CD14-positive monocyte (primary cell): ENCODE measurements at regions not wholly inside any gene's neighbourhood (a gene's known extent, or its start where the extent isn't known, plus 50 kb on each side); places are given as distances from the start of the nearest gene placed in this dataset.

Source experiments
- DNase-seq, 3 donors: peaks; one replicate each; pipeline ENCODE4 v3.0.0-alpha.2; 2011 to 2022
- H2AFZ ChIP-seq: 2 replicates; pipeline ENCODE4 v1.6.0; 2012; ENCODE audit warnings: mild to moderate bottlenecking, low read depth, low read length, inconsistent platforms; ENCODE audit not compliant: insufficient read depth, poor library complexity, severe bottlenecking
- H3K27ac ChIP-seq, 2 donors: 1 replicate in 1 of 2; 2 replicates in 1 of 2; pipeline ENCODE4 v1.5.1; 2012 to 2013; ENCODE audit warnings: low read length in 2 of 2, control low read depth in 1 of 2, inconsistent platforms in 1 of 2, low read depth in 1 of 2, mild to moderate bottlenecking in 1 of 2
- H3K27me3 ChIP-seq, 2 donors: one replicate each; pipeline versions ENCODE4 v1.6.0 to v1.6.1; 2011 to 2013; ENCODE audit warnings: low read length in 2 of 2; ENCODE audit not compliant: control insufficient read depth in 2 of 2, insufficient read depth in 2 of 2
- H3K36me3 ChIP-seq, 2 donors: replicated peaks in 1 of 2; 1 replicate in 1 of 2; 2 replicates in 1 of 2; pipeline versions ENCODE4 v1.5.1 to v1.6.1; 2012 to 2013; ENCODE audit warnings: low read length in 2 of 2, control low read depth in 1 of 2, inconsistent platforms in 1 of 2, mild to moderate bottlenecking in 1 of 2; ENCODE audit not compliant: insufficient read depth in 2 of 2, control insufficient read depth in 1 of 2
- H3K4me1 ChIP-seq, 2 donors: 1 replicate in 1 of 2; 2 replicates in 1 of 2; pipeline versions ENCODE4 v1.5.1 to v1.6.1; 2012 to 2013; ENCODE audit warnings: low read length in 2 of 2, control low read depth in 1 of 2, inconsistent platforms in 1 of 2, mild to moderate bottlenecking in 1 of 2, moderate library complexity in 1 of 2; ENCODE audit not compliant: insufficient read depth in 2 of 2, control insufficient read depth in 1 of 2
- H3K4me2 ChIP-seq: replicated peaks from 2 replicates; pipeline ENCODE3; 2012; ENCODE audit warnings: low read length, moderate library complexity, mild to moderate bottlenecking; ENCODE audit not compliant: poor library complexity, severe bottlenecking; ENCODE audit errors: extremely low read depth
- H3K4me3 ChIP-seq, 3 experiments: fragments of 200-600 bp in 1 of 3; sonication (generic) in 1 of 3; replicated peaks in 1 of 3; 1 replicate in 2 of 3; 2 replicates in 1 of 3; pipeline ENCODE4 v1.5.1; 2011 to 2013; ENCODE audit warnings: low read length in 3 of 3, mild to moderate bottlenecking in 3 of 3, control low read depth in 2 of 3, low read depth in 2 of 3, inconsistent platforms in 1 of 3, moderate library complexity in 1 of 3
- H3K79me2 ChIP-seq: 2 replicates; pipeline ENCODE4 v1.6.0; 2012; ENCODE audit warnings: mild to moderate bottlenecking, control low read depth, inconsistent platforms, low read length, moderate library complexity; ENCODE audit not compliant: insufficient read depth
- H3K9ac ChIP-seq: 2 replicates; pipeline ENCODE4 v1.6.0; 2017; ENCODE audit warnings: low read length, mild to moderate bottlenecking; ENCODE audit not compliant: insufficient read depth, poor library complexity, severe bottlenecking
- H3K9me3 ChIP-seq, 2 donors: replicated peaks in 1 of 2; 1 replicate in 1 of 2; 2 replicates in 1 of 2; pipeline versions ENCODE4 v1.5.1 to v1.6.1; 2012 to 2013; ENCODE audit warnings: low read length in 2 of 2, control low read depth in 1 of 2; ENCODE audit not compliant: control insufficient read depth in 1 of 2, insufficient read depth in 1 of 2
- H4K20me1 ChIP-seq: 2 replicates; pipeline ENCODE4 v1.6.0; 2012; ENCODE audit warnings: mild to moderate bottlenecking, low read length, control low read depth, moderate library complexity; ENCODE audit not compliant: insufficient read depth
- H3K27ac Mint-ChIP-seq, 7 donors: one replicate each; pipeline ENCODE4 v1.8.0; 2020; ENCODE audit warnings: mild to moderate bottlenecking in 7 of 7, mixed read lengths in 7 of 7, moderate library complexity in 6 of 7, inconsistent platforms in 2 of 7
- H3K27me3 Mint-ChIP-seq, 3 donors: one replicate each; pipeline ENCODE4 v1.8.0; 2021 to 2022; ENCODE audit warnings: low read depth in 3 of 3, mild to moderate bottlenecking in 3 of 3, mixed read lengths in 3 of 3, moderate library complexity in 3 of 3, inconsistent platforms in 1 of 3
- H3K36me3 Mint-ChIP-seq, 2 donors: one replicate each; pipeline ENCODE4 v1.8.0; 2020; ENCODE audit warnings: mixed read lengths in 2 of 2, inconsistent platforms in 1 of 2, mild to moderate bottlenecking in 1 of 2
- H3K4me1 Mint-ChIP-seq: one replicate; pipeline ENCODE4 v1.8.0; 2020; ENCODE audit warnings: mild to moderate bottlenecking, mixed read lengths
- H3K4me3 Mint-ChIP-seq, 2 donors: one replicate each; pipeline ENCODE4 v1.8.0; 2020; ENCODE audit warnings: mild to moderate bottlenecking in 2 of 2, mixed read lengths in 2 of 2, moderate library complexity in 1 of 2
- H3K9me3 Mint-ChIP-seq, 7 donors: one replicate each; pipeline ENCODE4 v1.8.0; 2020 to 2022; ENCODE audit warnings: mixed read lengths in 7 of 7, mild to moderate bottlenecking in 6 of 7, moderate library complexity in 6 of 7, inconsistent platforms in 2 of 7
- CTCF ChIP-seq: fragments of 200-600 bp; IDR thresholded peaks from one replicate; pipeline ENCODE4 v1.8.0; 2022; ENCODE audit warnings: antibody characterized with exemption, mild to moderate bottlenecking
- WGBS: methylation state at CpG from one replicate; pipeline ENCODE4 v1.1.5; 2013; ENCODE audit warnings: missing lambda C conversion rate; ENCODE audit not compliant: insufficient coverage; 5-methylcytosine and 5-hydroxymethylcytosine counted together
- intact Hi-C, 2 donors: fragments of 100-400 bp; cut with micrococcal nuclease; formaldehyde crosslinking; loops; one replicate each; pipeline versions ENCODE4 v1.15.0 to v1.15.1; 2023

- Histone ChIP-seq H4K20me1 (no peaks in the 10 kb centered on the region), H2AFZ (no peak overlapping the region), H3K9me3 (no peaks in the 10 kb centered on the region), H3K27ac (no peak overlapping the region), H3K9ac (no peak overlapping the region), H3K36me3 (no peaks in the 10 kb centered on the region), H3K79me2 (no peaks in the 10 kb centered on the region), H3K27me3 (no peaks in the 10 kb centered on the region), H3K4me2 (no peak overlapping the region), H3K4me3 (no peak overlapping the region), H3K4me1 (no peaks in the 10 kb centered on the region)
- no peak for TF ChIP-seq CTCF
- no CpG with 5 or more reads among the region's 1 CpG for WGBS
- H3K36me3 Mint-ChIP-seq, result no peaks in the 10 kb centered on the region
- intact Hi-C loops, result no loop called here
- H3K4me3 Mint-ChIP-seq, result no peak overlapping the region
- peaks cover 0 to 4% (median 0%) of the 10 kb centered on the region in 7 donors for H3K9me3 Mint-ChIP-seq
- H3K27ac Mint-ChIP-seq, result no peak overlapping the region
- no peaks in the 10 kb centered on the region for H3K27me3 Mint-ChIP-seq
- DNase-seq, result no peak
- H3K4me1 Mint-ChIP-seq, result no peaks in the 10 kb centered on the region
Measured at GRCh38 chr6:121539439-121539838, 104.0 kb downstream of the GJA1 start.

GRCh38 chr6:121540210-121540609 lies 104.8 kb downstream of the GJA1 start:
- Histone ChIP-seq H3K4me1 (no peaks in the 10 kb centered on the region), H2AFZ (no peak overlapping the region), H3K27ac (no peak overlapping the region), H3K9ac (no peak overlapping the region), H3K27me3 (no peaks in the 10 kb centered on the region), H3K4me2 (no peak overlapping the region), H4K20me1 (no peaks in the 10 kb centered on the region), H3K36me3 (no peaks in the 10 kb centered on the region), H3K4me3 (no peak overlapping the region), H3K9me3 (no peaks in the 10 kb centered on the region), H3K79me2 (no peaks in the 10 kb centered on the region)
- 100% methylated on average over 2 of the region's 2 CpGs for WGBS
- no peak for TF ChIP-seq CTCF
- H3K9me3 Mint-ChIP-seq, result peaks cover 0 to 4% (median 0%) of the 10 kb centered on the region in 7 donors
- H3K27me3 Mint-ChIP-seq, result no peaks in the 10 kb centered on the region
- no peaks in the 10 kb centered on the region for H3K4me1 Mint-ChIP-seq
- no peak overlapping the region for H3K27ac Mint-ChIP-seq
- H3K36me3 Mint-ChIP-seq, result no peaks in the 10 kb centered on the region
- DNase-seq, result no peak
- intact Hi-C loops, result no loop called here
- H3K4me3 Mint-ChIP-seq, result no peak overlapping the region
